ENCODE measurements at regions not wholly inside any gene's neighbourhood (a gene's known extent, or its start where the extent isn't known, plus 50 kb on each side); places are given as distances from the start of the nearest gene placed in this dataset.

- Histone ChIP-seq H3K9me3 (no peaks in the 10 kb centered on the region), H3K27me3 (replicated peaks in 1 of 7) (peaks cover 0 to 25% (median 0%) of the 10 kb centered on the region in 7 donors), H3K27ac (no peak overlapping the region), H3K4me1 (no peaks in the 10 kb centered on the region), H3K4me3 (no peak overlapping the region), H3K36me3 (no peaks in the 10 kb centered on the region)
- TF ChIP-seq CTCF (IDR thresholded peaks at IDR 0.05 in 8 of 11, conservative IDR thresholded peaks at IDR 0.05 in 3 of 11), result no peak
- no peak for TF ChIP-seq POLR2AphosphoS5 (IDR thresholded peaks at IDR 0.05)
- TF ChIP-seq POLR2A (IDR thresholded peaks at IDR 0.05), result no peak
- WGBS, 5 donors, result 75 to 91% (median 86%) methylated on average over 2 of the region's 2 CpGs
- DNase-seq, result no peak
- intact Hi-C loops (cut with DNase I; ENCODE audit: low total_unique reads), result no loop called here
Observed at GRCh38 chr11:133639408-133639807, 107.1 kb upstream of the OPCML start.

DNA sequence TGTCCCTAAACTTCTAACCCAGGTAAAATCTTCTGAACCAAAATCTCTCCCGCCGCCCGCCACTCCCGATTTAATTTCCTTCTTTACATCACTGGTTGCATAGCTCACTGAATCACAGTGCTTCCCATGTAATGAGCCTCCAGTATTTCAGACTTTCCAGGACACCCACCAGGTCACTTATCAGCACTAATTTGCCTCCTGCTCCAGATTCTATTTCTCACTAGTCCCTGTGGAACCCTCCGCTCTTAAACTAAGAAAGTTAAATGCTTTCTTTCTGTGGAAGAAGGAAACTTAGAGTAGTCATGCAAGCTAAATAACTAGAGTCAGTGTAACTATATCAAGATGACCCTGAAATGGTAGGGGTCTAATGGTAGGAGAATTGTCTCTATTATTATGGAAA is 106.6 kb upstream of the OPCML start:
- no peak overlapping the region for H3K27ac ChIP-seq
- H3K27me3 ChIP-seq (replicated peaks in 1 of 7), result peaks cover 0 to 25% (median 0%) of the 10 kb centered on the region in 7 donors
- H3K9me3 ChIP-seq, result no peaks in the 10 kb centered on the region
- no peak for DNase-seq
- WGBS, 5 donors, result 82 to 96% (median 91%) methylated on average over 5 of the region's 5 CpGs
- intact Hi-C loops (cut with DNase I; ENCODE audit: low total_unique reads), result no loop called here
- no peak for TF ChIP-seq POLR2AphosphoS5 (IDR thresholded peaks at IDR 0.05)
- TF ChIP-seq CTCF (IDR thresholded peaks at IDR 0.05 in 8 of 11, conservative IDR thresholded peaks at IDR 0.05 in 3 of 11), result no peak
- no peak for TF ChIP-seq POLR2A (IDR thresholded peaks at IDR 0.05)
- H3K4me1 ChIP-seq, result no peaks in the 10 kb centered on the region
- no peaks in the 10 kb centered on the region for H3K36me3 ChIP-seq
- no peak overlapping the region for H3K4me3 ChIP-seq

DNA sequence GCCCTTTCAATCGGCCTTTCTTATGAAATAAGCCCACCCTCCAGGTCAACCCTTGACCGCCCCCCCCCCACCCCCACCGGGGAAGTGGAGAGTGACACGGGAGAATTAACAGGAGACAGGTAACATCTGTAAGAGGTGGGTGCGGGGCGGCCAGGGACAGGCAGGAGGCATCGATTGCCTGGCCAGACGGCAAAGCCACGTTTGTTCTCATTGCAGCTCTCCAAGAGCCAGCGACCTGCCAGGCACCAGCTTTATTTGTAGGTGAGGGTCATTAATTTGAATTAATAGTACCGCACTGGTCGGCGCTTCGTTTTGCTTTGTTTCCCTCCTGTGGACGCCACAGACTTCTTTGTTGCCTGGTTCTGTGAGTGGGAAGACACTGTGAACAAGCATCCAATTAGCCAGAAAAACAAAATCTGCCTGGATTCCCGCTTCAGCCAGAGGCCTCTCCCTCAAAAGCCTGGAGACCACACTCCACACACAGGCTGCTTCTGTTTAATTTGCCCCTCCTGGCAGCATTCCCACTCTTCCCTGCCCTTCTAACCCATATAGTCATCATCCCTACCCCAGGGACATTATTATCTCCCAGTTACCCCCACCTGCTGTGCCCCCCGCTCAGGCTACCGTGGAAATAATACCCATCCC is 104.5 kb upstream of the OPCML start:
- intact Hi-C loops (cut with DNase I; ENCODE audit: low total_unique reads), result no loop called here

More for the DNA sequence above, 104.5 kb upstream of the OPCML start:
- no peaks in the 10 kb centered on the region for H3K36me3 ChIP-seq
- DNase-seq, result no peak
- no peak for TF ChIP-seq POLR2AphosphoS5 (IDR thresholded peaks at IDR 0.05)
- no peak for TF ChIP-seq CTCF (IDR thresholded peaks at IDR 0.05 in 8 of 11, conservative IDR thresholded peaks at IDR 0.05 in 3 of 11)
- TF ChIP-seq POLR2A (IDR thresholded peaks at IDR 0.05), result no peak
- no peak overlapping the region for H3K27ac ChIP-seq
- H3K27me3 ChIP-seq (replicated peaks in 1 of 7), result peaks cover 0 to 25% (median 0%) of the 10 kb centered on the region in 7 donors
- 51 to 67% (median 55%) methylated on average over 18 of the region's 18 CpGs for WGBS, 5 donors
- H3K4me1 ChIP-seq, result no peaks in the 10 kb centered on the region
- no peak overlapping the region for H3K4me3 ChIP-seq
- no peaks in the 10 kb centered on the region for H3K9me3 ChIP-seq
